H1 (cell line): ENCODE measurements at regions not wholly inside any gene's neighbourhood (a gene's known extent, or its start where the extent isn't known, plus 50 kb on each side); places are given as distances from the start of the nearest gene placed in this dataset.

ENCODE experiments used
- CBX8 ChIP-seq: fragments of 300-800, 300-1000 bp; sonication (generic); IDR thresholded peaks from 2 replicates; pipeline ENCODE4 v1.7.1; 2016; ENCODE audit warnings: low read depth, low read length, borderline replicate concordance
- GTF2F1 ChIP-seq: IDR thresholded peaks from 2 replicates; pipeline ENCODE4 v1.6.1; 2012; ENCODE audit warnings: low read depth, low read length, improper control_type of control experiment, borderline replicate concordance
- KDM5A ChIP-seq: fragments of 200-600 bp; IDR thresholded peaks from 2 replicates; pipeline ENCODE4 v1.7.1; 2012; ENCODE audit warnings: mild to moderate bottlenecking, low read length, inconsistent platforms, mixed read lengths
- NRF1 ChIP-seq: IDR thresholded peaks from 2 replicates; pipeline ENCODE4 v1.6.1; 2011; ENCODE audit warnings: mild to moderate bottlenecking, low read depth, low read length, improper control_type of control experiment
- SUZ12 ChIP-seq: fragments of 200-600 bp; sonication (generic); IDR thresholded peaks from 2 replicates; pipeline ENCODE4 v1.6.1; 2012; ENCODE audit warnings: mild to moderate bottlenecking, inconsistent platforms, low read length, moderate library complexity, mixed read lengths

DNA sequence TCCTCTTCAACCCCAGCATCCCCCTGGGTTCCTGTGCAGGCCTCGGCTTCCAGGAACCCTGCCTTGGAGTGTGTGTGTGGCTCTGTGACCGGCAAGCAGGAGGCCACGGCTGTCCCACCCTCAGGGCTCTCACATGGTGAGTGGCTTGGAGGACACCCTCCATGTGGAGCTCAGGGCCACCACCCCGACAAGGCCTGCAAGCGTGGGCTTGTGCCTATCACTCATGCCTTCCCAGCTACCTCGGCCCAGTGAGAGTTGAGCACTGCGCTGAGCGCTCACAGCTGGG, 76.7 kb downstream of the DACT2 start (continued):
- no peak for TF ChIP-seq GTF2F1
- TF ChIP-seq CBX8 = no peak
- TF ChIP-seq KDM5A = no peak
- no peak for TF ChIP-seq NRF1
- TF ChIP-seq SUZ12 = no peak
